ENCODE measurements at regions not wholly inside any gene's neighbourhood (a gene's known extent, or its start where the extent isn't known, plus 50 kb on each side); places are given as distances from the start of the nearest gene placed in this dataset.

- H3K4me3 ChIP-seq (ENCODE audit: low read length) = peak overlapping the region; percentile 69
- peak overlapping the region; percentile 81 for H2AFZ ChIP-seq (ENCODE audit: low read depth, low read length)
These were observed 256.4 kb upstream of the STARD13 start for GRCh38 chr13:33541962-33542308.

GRCh38 chr13:33542309-33543088, 256.9 kb upstream of the STARD13 start:
- peak overlapping the region; percentile 76 for H3K9ac ChIP-seq (ENCODE audit: low read length)
- H3K9me2 ChIP-seq (ENCODE audit: insufficient read depth, low read length) = no peaks in the 10 kb centered on the region
- H3K27ac ChIP-seq (ENCODE audit: low read length) = peak overlapping the region; percentile 93
- no peaks in the 10 kb centered on the region for H3K36me3 ChIP-seq (ENCODE audit: insufficient read depth, low read length)
- no peaks in the 10 kb centered on the region for H4K20me1 ChIP-seq (ENCODE audit: insufficient read depth)
- H3K27me3 ChIP-seq (ENCODE audit: insufficient read depth, low read depth, low read length) = no peaks in the 10 kb centered on the region
- peak overlapping the region; percentile 87 for H2AFZ ChIP-seq (ENCODE audit: low read depth, low read length)
- H3F3A ChIP-seq (ENCODE audit: insufficient read depth, low read length, poor library complexity, severe bottlenecking) = peaks cover 10% of the 10 kb centered on the region
- TF ChIP-seq POLR2AphosphoS5 (IDR thresholded peaks at IDR 0.05) (peak; percentile 84), TAF1 (IDR thresholded peaks at IDR 0.05; ENCODE audit: low read depth) (no peak), EP300 (conservative IDR thresholded peaks at IDR 0.05; ENCODE audit: poor library complexity, severe bottlenecking) (peak; percentile 86), REST (IDR thresholded peaks at IDR 0.05; ENCODE audit: borderline replicate concordance) (peak; percentile 55), RAD21 (conservative IDR thresholded peaks at IDR 0.05) (peak; percentile 100), SMC3 (conservative IDR thresholded peaks at IDR 0.05; ENCODE audit: poor library complexity) (peak; percentile 100), EZH2 (IDR thresholded peaks at IDR 0.05; ENCODE audit: borderline replicate concordance, insufficient read depth, low read length, poor library complexity, severe bottlenecking) (no peak), MXI1 (conservative IDR thresholded peaks at IDR 0.05; ENCODE audit: poor library complexity, severe bottlenecking) (peak; percentile 81)
- TF ChIP-seq, protein P1, sequence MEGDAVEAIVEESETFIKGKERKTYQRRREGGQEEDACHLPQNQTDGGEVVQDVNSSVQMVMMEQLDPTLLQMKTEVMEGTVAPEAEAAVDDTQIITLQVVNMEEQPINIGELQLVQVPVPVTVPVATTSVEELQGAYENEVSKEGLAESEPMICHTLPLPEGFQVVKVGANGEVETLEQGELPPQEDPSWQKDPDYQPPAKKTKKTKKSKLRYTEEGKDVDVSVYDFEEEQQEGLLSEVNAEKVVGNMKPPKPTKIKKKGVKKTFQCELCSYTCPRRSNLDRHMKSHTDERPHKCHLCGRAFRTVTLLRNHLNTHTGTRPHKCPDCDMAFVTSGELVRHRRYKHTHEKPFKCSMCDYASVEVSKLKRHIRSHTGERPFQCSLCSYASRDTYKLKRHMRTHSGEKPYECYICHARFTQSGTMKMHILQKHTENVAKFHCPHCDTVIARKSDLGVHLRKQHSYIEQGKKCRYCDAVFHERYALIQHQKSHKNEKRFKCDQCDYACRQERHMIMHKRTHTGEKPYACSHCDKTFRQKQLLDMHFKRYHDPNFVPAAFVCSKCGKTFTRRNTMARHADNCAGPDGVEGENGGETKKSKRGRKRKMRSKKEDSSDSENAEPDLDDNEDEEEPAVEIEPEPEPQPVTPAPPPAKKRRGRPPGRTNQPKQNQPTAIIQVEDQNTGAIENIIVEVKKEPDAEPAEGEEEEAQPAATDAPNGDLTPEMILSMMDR (IDR thresholded peaks at IDR 0.05; ENCODE audit: poor library complexity, severe bottlenecking) = peak; percentile 100
- no peaks in the 10 kb centered on the region for H3K79me2 ChIP-seq (replicated peaks; ENCODE audit: insufficient read depth, low read length)
- H3K4me2 ChIP-seq (ENCODE audit: low read length) = peak overlapping the region; percentile 88
- peak overlapping the region; percentile 69 for H3K4me3 ChIP-seq (ENCODE audit: low read length)
- H3K9me3 ChIP-seq (ENCODE audit: low read length) = no peaks in the 10 kb centered on the region

More at GRCh38 chr13:33541962-33542308, 256.4 kb upstream of the STARD13 start:
- peak overlapping the region; percentile 93 for H3K27ac ChIP-seq (ENCODE audit: low read length)
- peak overlapping the region; percentile 71 for H3K4me2 ChIP-seq (ENCODE audit: low read length)
- no peaks in the 10 kb centered on the region for H3K36me3 ChIP-seq (ENCODE audit: insufficient read depth, low read length)
- H3K9me2 ChIP-seq (ENCODE audit: insufficient read depth, low read length) = no peaks in the 10 kb centered on the region
- no peaks in the 10 kb centered on the region for H3K27me3 ChIP-seq (ENCODE audit: insufficient read depth, low read depth, low read length)
- H3K79me2 ChIP-seq (replicated peaks; ENCODE audit: insufficient read depth, low read length) = no peaks in the 10 kb centered on the region
- H3F3A ChIP-seq (ENCODE audit: insufficient read depth, low read length, poor library complexity, severe bottlenecking) = peaks cover 10% of the 10 kb centered on the region
- peak overlapping the region; percentile 76 for H3K9ac ChIP-seq (ENCODE audit: low read length)
- no peaks in the 10 kb centered on the region for H4K20me1 ChIP-seq (ENCODE audit: insufficient read depth)
- no peaks in the 10 kb centered on the region for H3K9me3 ChIP-seq (ENCODE audit: low read length)
- TF ChIP-seq EZH2 (IDR thresholded peaks at IDR 0.05; ENCODE audit: borderline replicate concordance, insufficient read depth, low read length, poor library complexity, severe bottlenecking) (no peak), POLR2AphosphoS5 (IDR thresholded peaks at IDR 0.05) (no peak), REST (IDR thresholded peaks at IDR 0.05; ENCODE audit: borderline replicate concordance) (no peak), RAD21 (conservative IDR thresholded peaks at IDR 0.05) (no peak), MXI1 (conservative IDR thresholded peaks at IDR 0.05; ENCODE audit: poor library complexity, severe bottlenecking) (no peak), SMC3 (conservative IDR thresholded peaks at IDR 0.05; ENCODE audit: poor library complexity) (no peak)
